Astrocyte of the spinal cord (primary cell): ENCODE measurements at regions not wholly inside any gene's neighbourhood (a gene's known extent, or its start where the extent isn't known, plus 50 kb on each side); places are given as distances from the start of the nearest gene placed in this dataset.

Experiments
- DNase-seq: peaks from one replicate; pipeline ENCODE4 v3.0.0; 2011; ENCODE audit warnings: low read depth, low spot score
- H3K4me3 ChIP-seq: 2 replicates; pipeline ENCODE4 v1.5.1; 2011; ENCODE audit warnings: low read depth, mild to moderate bottlenecking, low read length, moderate library complexity
- in situ Hi-C: cut with HindIII; loops from 2 replicates; pipeline ENCODE4 v1.10.0; 2017; ENCODE audit warnings: low sequenced_read_pairs
- TF ChIP-seq, protein P1 (sequence below): IDR thresholded peaks from 2 replicates; pipeline ENCODE4 v1.5.1; 2012; ENCODE audit warnings: low read depth, mild to moderate bottlenecking, low read length, inconsistent platforms

DNA sequence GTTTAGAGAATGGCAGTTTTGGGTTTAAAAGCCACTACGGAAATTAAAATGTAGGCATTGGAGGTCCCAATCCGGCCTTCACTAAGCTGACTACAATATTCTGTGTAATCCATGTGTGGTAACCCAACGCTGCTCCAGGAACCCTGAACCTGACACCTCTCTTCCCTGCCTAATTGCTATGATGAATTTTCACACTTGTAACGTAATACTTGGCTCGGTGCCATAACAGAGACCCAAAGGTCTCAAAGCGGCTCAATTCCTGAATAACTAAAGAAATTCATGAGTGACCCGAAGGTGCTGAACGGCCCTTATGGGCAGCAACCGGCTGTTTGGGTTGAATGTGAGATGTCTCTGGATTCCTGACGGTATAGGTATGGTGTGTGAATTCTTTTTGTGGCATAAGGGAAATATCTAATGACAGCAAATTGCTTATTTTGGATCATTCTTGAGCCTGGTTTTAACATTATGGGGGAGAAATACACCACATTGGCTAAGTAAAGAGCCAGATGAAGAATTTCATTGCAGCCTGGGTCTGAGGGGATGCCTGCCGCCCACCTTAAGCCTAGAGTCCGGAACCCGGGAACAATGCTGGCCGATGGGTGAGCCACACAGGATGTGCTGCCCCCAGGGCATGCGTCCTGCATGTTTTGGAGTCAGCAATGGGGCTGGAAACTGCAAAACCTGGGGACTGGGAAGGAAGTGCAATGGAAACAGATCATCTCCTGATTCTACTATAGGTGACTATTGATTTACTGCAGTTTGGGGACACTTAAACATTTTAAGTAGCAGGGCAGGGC, 69.7 kb upstream of the FZD8 start:
- no peak for DNase-seq
- in situ Hi-C loops, result no loop called here

DNA sequence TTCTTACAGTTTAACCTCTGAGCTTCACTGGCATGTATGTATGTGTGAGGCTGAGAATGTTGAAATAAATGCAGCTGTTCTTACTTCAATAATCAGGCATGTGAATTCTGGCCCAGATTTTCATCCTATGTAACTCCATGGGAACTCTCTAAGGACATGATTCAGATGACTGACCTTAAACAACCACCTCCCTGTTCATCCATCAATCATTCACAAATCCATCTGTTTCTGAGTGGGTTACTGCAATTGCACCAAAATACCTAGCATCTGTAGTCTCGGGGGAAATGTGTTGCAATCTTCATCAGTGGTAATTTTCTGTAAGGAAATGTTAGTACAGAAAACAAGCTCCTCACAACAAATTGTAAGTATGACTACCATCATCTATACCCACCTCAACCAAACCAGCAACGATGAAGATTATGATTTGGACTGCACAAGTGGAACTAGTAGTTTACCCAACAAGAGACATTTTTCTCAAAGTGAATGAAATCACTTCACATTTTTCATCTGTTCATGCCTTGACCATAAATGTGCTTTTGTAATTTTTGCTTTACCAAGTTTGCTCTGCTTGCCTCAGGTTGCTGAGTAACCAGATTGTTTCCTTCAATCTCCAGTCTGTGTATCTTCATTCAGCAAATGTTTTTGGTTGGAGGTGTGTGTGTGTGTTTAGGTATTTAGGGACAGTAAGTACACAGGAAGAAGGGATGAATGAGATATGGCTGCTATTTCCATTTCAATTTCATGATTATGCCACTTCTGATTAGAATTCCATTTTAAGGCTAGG, 65.7 kb upstream of the FZD8 start:
- in situ Hi-C loops, result no loop called here

More for the DNA sequence above, 69.7 kb upstream of the FZD8 start:
- TF ChIP-seq, protein P1, sequence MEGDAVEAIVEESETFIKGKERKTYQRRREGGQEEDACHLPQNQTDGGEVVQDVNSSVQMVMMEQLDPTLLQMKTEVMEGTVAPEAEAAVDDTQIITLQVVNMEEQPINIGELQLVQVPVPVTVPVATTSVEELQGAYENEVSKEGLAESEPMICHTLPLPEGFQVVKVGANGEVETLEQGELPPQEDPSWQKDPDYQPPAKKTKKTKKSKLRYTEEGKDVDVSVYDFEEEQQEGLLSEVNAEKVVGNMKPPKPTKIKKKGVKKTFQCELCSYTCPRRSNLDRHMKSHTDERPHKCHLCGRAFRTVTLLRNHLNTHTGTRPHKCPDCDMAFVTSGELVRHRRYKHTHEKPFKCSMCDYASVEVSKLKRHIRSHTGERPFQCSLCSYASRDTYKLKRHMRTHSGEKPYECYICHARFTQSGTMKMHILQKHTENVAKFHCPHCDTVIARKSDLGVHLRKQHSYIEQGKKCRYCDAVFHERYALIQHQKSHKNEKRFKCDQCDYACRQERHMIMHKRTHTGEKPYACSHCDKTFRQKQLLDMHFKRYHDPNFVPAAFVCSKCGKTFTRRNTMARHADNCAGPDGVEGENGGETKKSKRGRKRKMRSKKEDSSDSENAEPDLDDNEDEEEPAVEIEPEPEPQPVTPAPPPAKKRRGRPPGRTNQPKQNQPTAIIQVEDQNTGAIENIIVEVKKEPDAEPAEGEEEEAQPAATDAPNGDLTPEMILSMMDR, result no peak
- H3K4me3 ChIP-seq, result no peak overlapping the region

DNA sequence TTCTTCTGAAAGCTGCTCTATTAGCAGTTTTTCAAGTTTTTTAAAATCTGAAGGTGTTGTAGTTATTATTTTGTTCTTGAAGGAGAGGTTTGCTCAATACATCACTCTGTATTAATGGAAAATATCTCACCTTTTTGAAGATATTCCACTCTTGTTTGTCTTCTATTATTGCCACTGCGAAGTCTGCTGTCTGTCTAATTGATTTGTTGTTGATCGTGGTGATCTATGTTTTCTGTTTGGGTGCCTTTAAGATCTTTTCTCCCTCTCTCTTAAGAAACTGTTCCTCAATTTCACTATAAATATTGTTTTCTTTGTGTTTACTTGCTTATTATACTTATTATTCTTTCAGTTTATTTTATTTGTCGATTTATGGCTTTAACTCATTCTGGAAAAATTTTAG, 64.9 kb upstream of the FZD8 start:
- H3K4me3 ChIP-seq, result no peak overlapping the region
- DNase-seq, result no peak
- in situ Hi-C loops, result no loop called here
- TF ChIP-seq, protein P1, result no peak

More for the DNA sequence above, 65.7 kb upstream of the FZD8 start:
- no peak for DNase-seq
- no peak overlapping the region for H3K4me3 ChIP-seq
- TF ChIP-seq, protein P1, result no peak

GRCh38 chr10:35705671-35706070, 63.6 kb upstream of the FZD8 start:
- no peak for DNase-seq
- TF ChIP-seq, protein P1, result no peak
- H3K4me3 ChIP-seq, result no peak overlapping the region

DNA sequence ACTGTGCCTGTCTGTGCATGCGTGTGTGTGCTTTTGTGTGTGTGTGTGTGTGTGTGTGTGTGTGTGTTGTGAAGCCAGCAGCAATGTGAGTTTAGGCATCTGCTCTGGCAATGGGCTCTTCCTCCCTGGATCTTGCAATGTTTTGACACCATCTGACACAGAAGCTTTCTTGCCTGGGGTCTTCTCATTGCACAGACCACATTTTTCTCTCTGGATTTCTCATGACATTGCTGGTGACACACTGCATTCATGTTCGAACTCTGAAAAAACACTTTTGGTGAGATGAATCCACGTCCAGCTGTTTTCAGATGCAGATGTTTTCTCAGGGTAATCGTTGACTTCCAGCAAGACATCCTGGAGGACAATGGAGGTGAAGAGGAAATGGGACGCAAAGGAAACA, 63.0 kb upstream of the FZD8 start:
- in situ Hi-C loops, result no loop called here
- no peak overlapping the region for H3K4me3 ChIP-seq
- no peak for DNase-seq
- TF ChIP-seq, protein P1, result no peak

More at GRCh38 chr10:35705671-35706070, 63.6 kb upstream of the FZD8 start:
- in situ Hi-C loops, result no loop called here

GRCh38 chr10:35704401-35704800, 62.3 kb upstream of the FZD8 start:
- in situ Hi-C loops, result no loop called here
- no peak overlapping the region for H3K4me3 ChIP-seq
- DNase-seq, result no peak
- TF ChIP-seq, protein P1, result no peak
